WTC11 (cell line): ENCODE measurements at regions not wholly inside any gene's neighbourhood (a gene's known extent, or its start where the extent isn't known, plus 50 kb on each side); places are given as distances from the start of the nearest gene placed in this dataset.
"Not testable (repeated sequence)": the region's sequence is repeated elsewhere in the genome, so short reads cannot be mapped to it uniquely, and the experiment has no call there.

Source experiments
- AR ChIP-seq: fragments of 250-450 bp; sonication (Bioruptor Pico); IDR thresholded peaks from 2 replicates; pipeline ENCODE4 v1.9.0; 2021; ENCODE audit warnings: mild to moderate bottlenecking
- GABPB1 ChIP-seq: sonication (generic); formaldehyde crosslinking; IDR thresholded peaks from 2 replicates; pipeline ENCODE4 v1.8.1; 2023; ENCODE audit warnings: mild to moderate bottlenecking, missing genetic modification reagents
- ZNF138 ChIP-seq: sonication (generic); formaldehyde crosslinking; conservative IDR thresholded peaks from 2 replicates; pipeline ENCODE4 v1.8.1; 2022; ENCODE audit warnings: mild to moderate bottlenecking, moderate library complexity, missing genetic modification reagents
- TF ChIP-seq, protein P1 (sequence below): fragments of 200-600 bp; IDR thresholded peaks from 2 replicates; pipeline ENCODE4 v1.8.0; 2022; ENCODE audit warnings: antibody characterized with exemption
- TF ChIP-seq, protein P2 (sequence below): sonication (generic); formaldehyde crosslinking; IDR thresholded peaks from 2 replicates; pipeline ENCODE4 v1.8.0; 2022; ENCODE audit warnings: mild to moderate bottlenecking, missing genetic modification reagents

GRCh38 chr4:26257444-26257843, 63.4 kb upstream of the RBPJ start:
- TF ChIP-seq, protein P1, sequence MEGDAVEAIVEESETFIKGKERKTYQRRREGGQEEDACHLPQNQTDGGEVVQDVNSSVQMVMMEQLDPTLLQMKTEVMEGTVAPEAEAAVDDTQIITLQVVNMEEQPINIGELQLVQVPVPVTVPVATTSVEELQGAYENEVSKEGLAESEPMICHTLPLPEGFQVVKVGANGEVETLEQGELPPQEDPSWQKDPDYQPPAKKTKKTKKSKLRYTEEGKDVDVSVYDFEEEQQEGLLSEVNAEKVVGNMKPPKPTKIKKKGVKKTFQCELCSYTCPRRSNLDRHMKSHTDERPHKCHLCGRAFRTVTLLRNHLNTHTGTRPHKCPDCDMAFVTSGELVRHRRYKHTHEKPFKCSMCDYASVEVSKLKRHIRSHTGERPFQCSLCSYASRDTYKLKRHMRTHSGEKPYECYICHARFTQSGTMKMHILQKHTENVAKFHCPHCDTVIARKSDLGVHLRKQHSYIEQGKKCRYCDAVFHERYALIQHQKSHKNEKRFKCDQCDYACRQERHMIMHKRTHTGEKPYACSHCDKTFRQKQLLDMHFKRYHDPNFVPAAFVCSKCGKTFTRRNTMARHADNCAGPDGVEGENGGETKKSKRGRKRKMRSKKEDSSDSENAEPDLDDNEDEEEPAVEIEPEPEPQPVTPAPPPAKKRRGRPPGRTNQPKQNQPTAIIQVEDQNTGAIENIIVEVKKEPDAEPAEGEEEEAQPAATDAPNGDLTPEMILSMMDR: not testable (repeated sequence)
- TF ChIP-seq AR, GABPB1, ZNF138 (CRISPR knock-in tag): not testable (repeated sequence)
- TF ChIP-seq, protein P2, sequence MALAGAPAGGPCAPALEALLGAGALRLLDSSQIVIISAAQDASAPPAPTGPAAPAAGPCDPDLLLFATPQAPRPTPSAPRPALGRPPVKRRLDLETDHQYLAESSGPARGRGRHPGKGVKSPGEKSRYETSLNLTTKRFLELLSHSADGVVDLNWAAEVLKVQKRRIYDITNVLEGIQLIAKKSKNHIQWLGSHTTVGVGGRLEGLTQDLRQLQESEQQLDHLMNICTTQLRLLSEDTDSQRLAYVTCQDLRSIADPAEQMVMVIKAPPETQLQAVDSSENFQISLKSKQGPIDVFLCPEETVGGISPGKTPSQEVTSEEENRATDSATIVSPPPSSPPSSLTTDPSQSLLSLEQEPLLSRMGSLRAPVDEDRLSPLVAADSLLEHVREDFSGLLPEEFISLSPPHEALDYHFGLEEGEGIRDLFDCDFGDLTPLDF (CRISPR knock-in tag): not testable (repeated sequence)
